Kidney capillary endothelial cell (primary cell): ENCODE measurements at regions not wholly inside any gene's neighbourhood (a gene's known extent, or its start where the extent isn't known, plus 50 kb on each side); places are given as distances from the start of the nearest gene placed in this dataset.
"Not testable (repeated sequence)": the region's sequence is repeated elsewhere in the genome, so short reads cannot be mapped to it uniquely, and the experiment has no call there.

Source experiments
- DNase-seq: peaks from one replicate; pipeline ENCODE4 v3.0.0-alpha.2; 2018; ENCODE audit warnings: low spot score

DNA sequence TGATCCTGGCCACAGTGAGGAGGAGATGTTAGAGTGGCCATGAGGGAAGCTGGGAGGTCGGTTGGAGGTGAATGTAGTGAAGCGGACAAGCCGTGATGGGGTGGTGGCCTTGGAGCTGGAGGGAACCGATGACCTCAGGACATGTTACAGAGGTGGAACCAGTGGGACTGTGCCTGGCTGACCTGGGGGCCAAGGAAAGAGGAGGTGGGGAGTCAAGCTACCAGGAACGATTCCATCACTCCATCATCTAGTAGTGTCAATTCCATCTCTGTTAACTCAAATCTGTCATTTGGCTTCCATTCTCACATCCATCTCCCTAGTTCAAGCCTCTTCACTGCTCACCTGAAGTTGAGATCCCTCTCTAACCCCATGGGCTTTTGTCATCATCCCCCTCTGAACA lies 102.4 kb upstream of the LYZL2 start:
- no peak for DNase-seq

- DNase-seq, result no peak
These were observed 100.8 kb upstream of the LYZL2 start for GRCh38 chr10:30730306-30730705.

GRCh38 chr10:30728766-30729165 lies 99.2 kb upstream of the LYZL2 start:
- DNase-seq, result no peak

- no peak for DNase-seq
These were observed 98.6 kb upstream of the LYZL2 start for GRCh38 chr10:30728127-30728526.

GRCh38 chr10:30727524-30727923 lies 98.0 kb upstream of the LYZL2 start:
- DNase-seq, result no peak

- DNase-seq, result peak; percentile 53
These were observed 97.3 kb upstream of the LYZL2 start for GRCh38 chr10:30726783-30727414.

DNA sequence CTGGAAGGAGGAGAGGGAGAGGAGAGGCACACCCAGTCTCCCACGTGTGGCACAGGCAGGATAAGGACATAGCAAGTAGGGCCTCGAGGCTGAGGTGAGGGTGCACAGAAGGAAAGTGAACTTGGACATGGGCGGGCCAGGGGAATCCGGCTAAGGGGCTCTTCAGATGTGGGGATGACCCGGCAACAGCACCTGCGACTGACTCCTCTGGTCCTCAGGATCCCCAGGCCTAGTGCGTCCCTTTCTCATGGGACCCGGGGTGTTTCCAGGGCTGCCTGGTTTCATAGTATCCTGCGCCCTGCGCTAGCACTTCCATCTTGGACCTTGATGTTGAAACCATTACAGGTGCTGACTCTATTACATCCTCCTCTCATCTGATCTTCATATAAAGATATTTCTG lies 96.1 kb upstream of the LYZL2 start:
- no peak for DNase-seq

- no peak for DNase-seq
These were observed 94.7 kb upstream of the LYZL2 start for GRCh38 chr10:30724296-30724695.

- no peak for DNase-seq
These were observed 93.5 kb upstream of the LYZL2 start for GRCh38 chr10:30722956-30723620.

- no peak for DNase-seq
These were observed 90.3 kb upstream of the LYZL2 start for GRCh38 chr10:30719832-30720231.

DNA sequence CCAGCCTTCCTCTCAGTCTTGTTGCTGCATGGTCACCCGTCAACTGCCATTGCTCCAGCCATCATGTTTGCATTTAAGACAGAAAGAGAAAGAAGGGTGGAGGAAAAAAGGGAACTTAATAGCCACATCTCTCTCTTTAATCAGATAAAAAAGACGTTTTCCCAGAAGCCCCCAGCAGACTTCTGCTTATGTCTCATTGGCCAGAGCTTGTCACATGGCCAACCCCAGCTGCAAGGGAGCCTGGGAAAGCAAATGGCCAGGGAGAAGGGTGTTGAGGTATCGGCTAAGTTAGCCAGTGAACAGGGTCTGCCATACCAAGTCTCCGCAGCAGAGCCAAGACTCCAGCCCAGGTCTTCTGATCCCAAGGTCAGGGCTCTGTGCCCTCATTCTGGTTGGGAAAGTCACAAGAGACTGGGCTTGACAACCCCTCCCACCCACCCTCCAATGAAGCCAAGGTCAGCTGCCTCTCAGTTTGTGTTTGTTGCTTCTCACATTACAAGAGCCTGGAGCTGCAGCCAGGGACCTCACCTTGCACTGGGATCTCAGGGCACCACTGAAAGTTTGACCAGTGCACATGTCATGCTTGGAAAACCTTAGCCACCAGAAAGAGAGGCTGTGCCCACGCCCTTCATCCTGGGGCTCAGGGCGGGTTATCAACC lies 80.3 kb upstream of the LYZL2 start:
- no peak for DNase-seq

GRCh38 chr10:30709229-30709628 lies 79.7 kb upstream of the LYZL2 start:
- no peak for DNase-seq

DNA sequence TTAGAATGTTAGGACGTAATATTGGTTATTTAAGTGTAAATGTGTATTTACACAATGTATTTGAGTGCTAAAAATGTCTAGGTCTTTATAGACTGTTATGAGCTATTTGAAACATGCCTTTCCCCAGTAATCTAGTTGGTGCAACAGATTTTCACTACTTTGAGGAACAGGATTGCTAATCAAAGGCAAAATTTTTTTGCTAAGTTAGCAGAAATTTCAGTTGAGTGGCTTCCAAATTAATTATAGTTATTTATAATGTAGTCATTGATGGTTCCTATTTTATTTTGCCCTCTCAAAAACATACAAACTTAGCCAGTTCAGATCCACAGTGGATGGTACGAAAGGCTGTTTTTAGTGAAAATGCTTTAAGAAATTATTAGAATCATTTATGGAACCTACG lies 78.7 kb upstream of the LYZL2 start:
- DNase-seq, result no peak

GRCh38 chr10:30706189-30706588 lies 76.6 kb upstream of the LYZL2 start:
- DNase-seq, result not testable (repeated sequence)

GRCh38 chr10:30705625-30706149 lies 76.1 kb upstream of the LYZL2 start:
- DNase-seq, result no peak

- no peak for DNase-seq
These were observed 75.6 kb upstream of the LYZL2 start for GRCh38 chr10:30705101-30705624.

- not testable (repeated sequence) for DNase-seq
These were observed 75.1 kb upstream of the LYZL2 start for GRCh38 chr10:30704601-30705100.

GRCh38 chr10:30704026-30704600 lies 74.6 kb upstream of the LYZL2 start:
- DNase-seq, result no peak

DNA sequence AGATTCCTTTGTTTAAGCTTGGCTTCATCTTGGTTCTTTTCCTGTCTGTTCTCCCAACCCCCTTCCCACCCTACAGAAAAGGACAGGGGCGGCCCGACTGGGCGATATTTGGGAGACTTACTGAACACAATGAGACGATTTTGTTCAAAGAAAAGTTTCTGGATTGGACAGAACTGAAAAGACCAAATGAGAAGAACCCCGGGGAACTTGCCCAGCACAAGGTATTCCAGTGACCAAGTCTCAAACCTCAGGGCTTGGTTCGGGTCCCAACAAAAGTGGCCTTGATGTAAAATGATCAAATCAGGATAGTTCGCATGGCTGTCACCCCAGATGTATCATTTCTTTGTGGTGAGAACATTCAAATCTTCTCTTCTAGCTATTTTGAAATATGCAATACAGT lies 73.9 kb upstream of the LYZL2 start:
- DNase-seq, result not testable (repeated sequence)

- DNase-seq, result no peak
These were observed 73.3 kb upstream of the LYZL2 start for GRCh38 chr10:30702860-30703259.

DNA sequence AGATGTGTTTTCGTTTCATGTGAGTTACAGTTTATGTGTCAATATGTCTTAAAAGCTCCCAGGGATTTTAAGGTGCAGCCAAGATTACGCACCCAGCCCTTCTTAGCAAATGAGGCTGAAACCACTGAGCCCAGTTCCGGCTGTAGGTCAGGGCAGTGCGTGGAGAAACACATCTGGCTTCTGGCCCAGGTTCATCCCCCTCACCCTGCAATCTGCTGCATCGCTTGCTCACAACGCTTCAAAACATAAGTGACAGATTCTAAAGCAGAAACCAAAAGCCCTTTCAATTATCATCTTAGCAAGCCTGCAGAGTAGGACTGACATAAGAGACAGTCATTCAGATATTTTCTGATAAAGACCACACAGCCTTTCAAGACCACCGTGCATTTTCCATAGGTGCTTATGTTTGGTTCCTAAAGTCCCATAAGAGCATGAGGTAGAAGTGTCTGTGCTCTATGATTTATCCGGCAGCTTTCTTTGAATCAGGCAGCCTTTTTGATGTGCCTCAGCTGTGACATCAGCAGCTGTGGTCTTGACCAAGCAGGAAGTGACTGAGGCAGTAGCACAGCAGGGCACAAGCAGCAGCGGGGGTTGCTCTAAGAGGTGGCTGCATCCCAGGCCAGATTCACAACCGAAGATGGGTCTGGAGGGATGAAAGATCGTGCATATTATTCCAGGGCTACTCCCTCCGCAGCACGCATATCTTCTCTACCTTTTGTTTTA lies 72.1 kb upstream of the LYZL2 start:
- peak; percentile 33 for DNase-seq

DNA sequence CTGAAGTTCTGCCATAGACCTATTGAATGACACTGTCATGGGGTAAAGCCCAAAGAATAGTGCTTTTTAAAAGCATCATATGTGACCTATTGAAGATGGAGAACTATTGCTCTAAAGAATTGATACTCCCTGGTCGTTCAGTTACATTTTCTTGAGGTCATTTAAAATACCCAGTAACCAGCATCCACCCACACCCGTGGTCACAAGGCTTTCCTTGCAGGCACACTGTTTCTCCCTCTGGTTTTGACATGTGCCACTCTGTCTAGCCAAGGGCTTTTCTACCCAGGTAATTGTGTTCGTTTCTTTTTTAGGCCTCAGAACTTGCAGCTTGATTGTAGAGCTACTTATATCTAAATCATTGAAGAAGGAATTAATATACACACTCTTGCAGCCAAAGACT lies 68.3 kb upstream of the LYZL2 start:
- no peak for DNase-seq
